ENCODE measurements at regions not wholly inside any gene's neighbourhood (a gene's known extent, or its start where the extent isn't known, plus 50 kb on each side); places are given as distances from the start of the nearest gene placed in this dataset.
"Not testable (repeated sequence)": the region's sequence is repeated elsewhere in the genome, so short reads cannot be mapped to it uniquely, and the experiment has no call there.

DNA sequence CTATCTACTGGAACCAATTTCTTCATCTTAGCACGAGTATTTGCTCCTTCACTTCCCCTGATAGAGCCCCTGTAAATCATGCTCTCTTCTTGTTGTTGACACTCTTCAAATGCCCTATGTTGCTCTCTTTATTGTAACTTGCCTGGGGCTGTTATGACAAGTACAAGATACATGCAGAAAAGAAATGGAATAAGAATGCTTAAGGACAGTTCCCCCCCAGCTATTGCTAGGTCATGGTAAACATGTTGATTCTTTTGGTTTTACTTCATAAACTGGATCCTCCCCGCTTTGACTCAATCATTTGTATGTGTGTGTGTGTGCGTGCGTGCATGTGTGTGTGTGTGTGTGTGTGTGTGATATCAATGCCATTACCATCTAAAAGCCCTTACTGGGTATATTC, 368.5 kb upstream of the CNTNAP5 start:
- intact Hi-C loops (cut with DNase I), result no loop called here
- no peaks in the 10 kb centered on the region for H3K9me3 ChIP-seq (ENCODE audit: control insufficient read depth, low read length)
- 62% methylated on average over 4 of the region's 4 CpGs for WGBS
- ATAC-seq (no peak), DNase-seq (no peak)
- H3K27ac ChIP-seq (ENCODE audit: low read length), result no peak overlapping the region
- H3K4me1 ChIP-seq (ENCODE audit: control insufficient read depth, insufficient read depth, low read length), result no peaks in the 10 kb centered on the region
- no peaks in the 10 kb centered on the region for H3K27me3 ChIP-seq (ENCODE audit: control insufficient read depth, insufficient read depth)
- no peak overlapping the region for H3K4me3 ChIP-seq (ENCODE audit: low read length)

DNA sequence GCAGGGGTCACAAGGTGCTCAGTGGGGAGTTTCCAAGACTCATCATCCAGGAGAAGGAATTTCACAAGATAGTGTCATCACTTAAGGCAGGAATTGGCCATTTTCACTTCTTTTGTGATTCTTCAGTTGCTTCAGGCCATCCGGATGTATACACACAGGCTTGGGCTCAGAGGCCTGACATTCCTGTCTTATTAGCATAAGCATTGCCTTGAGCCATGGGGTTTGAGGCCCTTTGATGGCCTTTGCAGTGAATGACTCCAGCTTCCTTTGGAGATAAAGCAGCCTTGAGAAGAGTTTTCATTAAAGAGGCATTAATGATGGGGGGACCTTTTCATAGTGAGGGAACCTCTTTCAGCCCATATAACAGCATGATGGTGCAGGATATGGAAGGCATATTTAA, 366.0 kb upstream of the CNTNAP5 start:
- intact Hi-C loops (cut with DNase I), result no loop called here
- ATAC-seq, result no peak
- no peak overlapping the region for H3K27ac ChIP-seq (ENCODE audit: low read length)

DNA sequence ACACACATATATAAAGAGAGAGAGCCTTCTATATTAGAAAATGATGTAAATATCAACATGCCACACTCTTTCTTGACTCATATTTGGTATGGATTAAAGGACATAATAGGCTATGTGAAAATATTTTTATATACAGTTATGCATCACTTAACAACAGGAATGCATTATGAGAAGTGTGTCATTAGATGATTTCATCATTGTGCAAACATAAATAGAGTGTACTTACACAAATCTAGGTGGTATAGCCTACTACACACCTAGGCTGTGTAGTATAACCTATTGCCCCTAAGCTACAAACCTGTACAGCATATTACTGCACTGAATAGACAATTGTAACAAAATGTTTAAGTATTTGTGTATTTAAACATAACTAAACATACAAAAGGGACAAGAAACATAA, 354.8 kb upstream of the CNTNAP5 start:
- intact Hi-C loops (cut with DNase I), result no loop called here
- no peaks in the 10 kb centered on the region for H3K27me3 ChIP-seq (ENCODE audit: control insufficient read depth, insufficient read depth)
- no peak overlapping the region for H3K27ac ChIP-seq (ENCODE audit: low read length)
- no peaks in the 10 kb centered on the region for H3K4me1 ChIP-seq (ENCODE audit: control insufficient read depth, insufficient read depth, low read length)
- H3K9me3 ChIP-seq (ENCODE audit: control insufficient read depth, low read length), result no peaks in the 10 kb centered on the region
- H3K4me3 ChIP-seq (ENCODE audit: low read length), result no peak overlapping the region
- no peak for DNase-seq
- ATAC-seq, result no peak

More for the DNA sequence above, 366.0 kb upstream of the CNTNAP5 start:
- Histone ChIP-seq H3K9me3 (ENCODE audit: control insufficient read depth, low read length) (no peaks in the 10 kb centered on the region), H3K4me1 (ENCODE audit: control insufficient read depth, insufficient read depth, low read length) (no peaks in the 10 kb centered on the region), H3K4me3 (ENCODE audit: low read length) (no peak overlapping the region), H3K27me3 (ENCODE audit: control insufficient read depth, insufficient read depth) (no peaks in the 10 kb centered on the region)
- DNase-seq, result no peak
- WGBS, result 88% methylated on average over 1 of the region's 1 CpG

DNA sequence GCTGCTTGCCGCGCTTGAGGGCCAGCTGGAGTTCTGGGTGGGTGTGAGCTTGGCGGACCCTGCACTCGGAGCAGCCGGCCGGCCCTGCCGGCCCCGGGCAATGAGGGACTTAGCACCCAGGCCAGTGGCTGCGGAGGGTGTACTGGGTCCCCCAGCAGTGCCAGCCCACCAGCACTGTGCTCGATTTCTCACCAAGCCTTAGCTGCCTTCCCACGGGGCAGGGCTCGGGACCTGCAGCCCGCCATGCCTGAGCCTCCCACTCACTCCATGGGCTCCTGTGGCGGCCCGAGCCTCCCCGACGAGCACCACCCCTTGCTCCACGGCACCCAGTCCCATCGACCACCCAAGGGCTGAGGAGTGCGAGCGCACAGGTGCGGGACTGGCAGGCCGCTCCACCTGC, 341.3 kb upstream of the CNTNAP5 start:
- ATAC-seq; H3K9me3 ChIP-seq (ENCODE audit: control insufficient read depth, low read length); intact Hi-C loops (cut with DNase I); H3K4me1 ChIP-seq (ENCODE audit: control insufficient read depth, insufficient read depth, low read length); H3K27me3 ChIP-seq (ENCODE audit: control insufficient read depth, insufficient read depth); DNase-seq; H3K4me3 ChIP-seq (ENCODE audit: low read length); H3K27ac ChIP-seq (ENCODE audit: low read length): not testable (repeated sequence)
- WGBS, result 96% methylated on average over 23 of the region's 23 CpGs

DNA sequence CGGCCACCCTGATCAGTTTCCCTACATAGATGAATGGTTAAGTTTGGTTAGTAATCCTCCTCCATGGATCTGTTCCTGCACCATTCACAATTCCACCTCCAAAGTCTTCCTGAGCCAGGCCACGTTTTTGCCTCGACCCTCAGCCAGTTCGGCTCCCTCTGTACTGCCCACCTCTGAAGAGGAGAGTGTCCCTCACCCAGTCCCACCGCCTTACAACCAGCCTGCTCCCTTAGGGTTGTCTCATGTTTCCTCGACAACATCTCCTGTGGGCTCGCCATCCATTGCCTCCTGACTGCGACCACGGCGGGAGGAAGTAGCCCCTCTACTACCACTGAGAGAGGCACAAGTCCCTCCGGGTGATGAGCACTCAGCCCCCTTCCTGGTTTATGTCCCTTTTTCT, 338.0 kb upstream of the CNTNAP5 start:
- intact Hi-C loops (cut with DNase I), result no loop called here
- ATAC-seq (no peak), DNase-seq (no peak)
- Histone ChIP-seq H3K4me1 (ENCODE audit: control insufficient read depth, insufficient read depth, low read length) (no peaks in the 10 kb centered on the region), H3K27ac (ENCODE audit: low read length) (no peak overlapping the region), H3K27me3 (ENCODE audit: control insufficient read depth, insufficient read depth) (no peaks in the 10 kb centered on the region), H3K4me3 (ENCODE audit: low read length) (no peak overlapping the region), H3K9me3 (ENCODE audit: control insufficient read depth, low read length) (no peaks in the 10 kb centered on the region)
- WGBS, result 91% methylated on average over 11 of the region's 11 CpGs

DNA sequence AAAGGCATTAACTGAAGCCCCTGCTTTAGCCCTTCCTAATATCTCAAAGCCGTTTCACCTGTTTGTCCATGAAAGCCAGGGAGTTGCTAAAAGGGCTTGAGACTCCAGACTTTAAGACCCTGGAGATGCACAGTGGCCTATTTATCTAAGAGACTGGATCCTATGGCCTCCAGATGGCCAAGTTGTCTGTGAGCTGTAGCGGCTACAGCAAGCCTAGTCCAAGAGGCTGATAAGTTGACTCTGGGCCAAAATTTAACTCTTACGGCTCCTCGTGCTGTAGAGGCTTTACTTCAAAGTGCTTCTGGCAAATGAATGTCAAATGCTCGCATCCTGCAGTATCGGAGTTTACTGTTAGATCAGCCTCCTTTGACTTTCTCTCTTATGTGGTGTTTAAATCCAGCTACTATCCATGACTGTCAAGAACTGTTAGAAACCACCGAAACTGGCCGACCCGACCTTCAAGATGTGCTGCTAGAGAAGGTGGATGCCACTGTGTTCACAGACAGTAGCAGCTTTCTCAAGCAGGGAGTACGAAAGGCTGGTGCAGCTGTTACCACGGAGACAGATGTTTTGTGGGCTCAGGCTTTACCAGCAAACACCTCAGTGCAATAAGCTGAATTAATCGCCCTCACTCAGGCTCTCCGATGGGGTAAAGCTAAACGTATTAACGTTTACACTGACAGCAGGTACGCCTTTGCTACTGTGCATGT, 336.7 kb upstream of the CNTNAP5 start:
- no peaks in the 10 kb centered on the region for H3K27me3 ChIP-seq (ENCODE audit: control insufficient read depth, insufficient read depth)
- no peak overlapping the region for H3K4me3 ChIP-seq (ENCODE audit: low read length)
- intact Hi-C loops (cut with DNase I), result no loop called here
- 62% methylated on average over 16 of the region's 16 CpGs for WGBS
- no peak overlapping the region for H3K27ac ChIP-seq (ENCODE audit: low read length)
- H3K4me1 ChIP-seq (ENCODE audit: control insufficient read depth, insufficient read depth, low read length), result no peaks in the 10 kb centered on the region
- DNase-seq (peak in 1 of 3 donors; percentile 14), ATAC-seq (no peak)
- H3K9me3 ChIP-seq (ENCODE audit: control insufficient read depth, low read length), result no peaks in the 10 kb centered on the region

DNA sequence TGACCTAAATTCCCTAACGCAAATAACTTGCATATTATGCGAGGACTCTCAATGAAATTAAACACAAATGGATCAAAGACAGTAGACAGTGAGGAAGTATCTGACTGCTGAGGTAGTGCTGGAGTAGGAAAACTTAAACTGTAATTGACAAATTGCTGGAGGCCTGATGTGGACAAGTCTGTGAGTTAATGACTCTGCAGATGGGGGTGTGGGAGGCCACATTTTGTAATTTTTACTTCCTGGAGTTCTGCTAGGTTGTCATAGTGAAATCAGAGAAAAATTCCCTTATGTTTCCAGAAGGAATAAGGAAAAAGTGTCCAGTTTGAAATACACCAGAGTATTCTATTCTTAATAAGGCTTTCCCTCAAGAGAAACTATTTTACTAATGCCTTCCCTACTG, 333.0 kb upstream of the CNTNAP5 start:
- WGBS, result 80% methylated on average over 2 of the region's 2 CpGs
- Histone ChIP-seq H3K9me3 (ENCODE audit: control insufficient read depth, low read length) (no peaks in the 10 kb centered on the region), H3K4me3 (ENCODE audit: low read length) (no peak overlapping the region), H3K4me1 (ENCODE audit: control insufficient read depth, insufficient read depth, low read length) (no peaks in the 10 kb centered on the region), H3K27me3 (ENCODE audit: control insufficient read depth, insufficient read depth) (no peaks in the 10 kb centered on the region), H3K27ac (ENCODE audit: low read length) (no peak overlapping the region)
- no peak for DNase-seq
- intact Hi-C loops (cut with DNase I), result no loop called here
- no peak for ATAC-seq

DNA sequence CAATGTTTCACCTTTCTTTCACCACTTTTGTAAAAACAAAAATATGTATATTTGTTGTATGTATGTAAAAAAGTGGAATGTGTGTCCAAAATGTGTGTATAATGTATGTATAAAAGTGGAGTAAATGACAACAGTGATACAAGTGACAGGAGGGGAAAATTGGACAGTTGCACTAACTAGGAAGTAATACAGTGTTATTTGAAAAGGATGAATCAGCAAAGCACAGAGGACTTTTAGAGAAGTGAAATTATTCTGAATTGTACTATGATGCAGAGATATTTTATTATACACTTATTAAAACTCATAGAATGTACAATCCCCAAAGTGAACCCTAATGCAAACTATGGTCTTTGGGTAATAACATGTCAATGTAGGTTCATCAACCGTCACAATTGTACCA, 331.3 kb upstream of the CNTNAP5 start:
- H3K27me3 ChIP-seq (ENCODE audit: control insufficient read depth, insufficient read depth), result no peaks in the 10 kb centered on the region
- no peaks in the 10 kb centered on the region for H3K4me1 ChIP-seq (ENCODE audit: control insufficient read depth, insufficient read depth, low read length)
- intact Hi-C loops (cut with DNase I), result no loop called here
- H3K9me3 ChIP-seq (ENCODE audit: control insufficient read depth, low read length), result no peaks in the 10 kb centered on the region
- ATAC-seq (no peak), DNase-seq (no peak)
- WGBS, result 65% methylated on average over 1 of the region's 1 CpG
- no peak overlapping the region for H3K4me3 ChIP-seq (ENCODE audit: low read length)
- H3K27ac ChIP-seq (ENCODE audit: low read length), result no peak overlapping the region

DNA sequence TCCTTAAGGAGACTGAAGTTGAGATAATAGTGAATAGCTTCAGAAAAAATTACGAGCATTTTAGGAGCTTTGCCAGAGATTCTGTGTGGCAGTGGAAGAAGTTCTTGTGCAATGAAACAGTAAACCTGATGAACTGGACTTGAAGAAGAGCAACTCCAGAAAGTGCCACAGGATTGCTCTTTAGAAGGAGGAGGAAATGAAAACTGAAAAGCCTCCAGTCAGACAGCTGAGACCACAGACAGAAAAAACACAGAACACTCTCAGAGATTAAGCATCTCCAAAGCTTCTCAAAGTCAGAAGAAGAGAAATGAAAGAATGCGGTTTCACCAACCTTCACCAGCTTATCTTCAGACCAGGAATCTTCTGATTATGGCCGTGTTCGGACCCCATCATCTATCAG, 329.7 kb upstream of the CNTNAP5 start:
- WGBS, result 54% methylated on average over 4 of the region's 4 CpGs
- Histone ChIP-seq H3K4me1 (ENCODE audit: control insufficient read depth, insufficient read depth, low read length) (no peaks in the 10 kb centered on the region), H3K4me3 (ENCODE audit: low read length) (no peak overlapping the region), H3K9me3 (ENCODE audit: control insufficient read depth, low read length) (no peaks in the 10 kb centered on the region), H3K27me3 (ENCODE audit: control insufficient read depth, insufficient read depth) (no peaks in the 10 kb centered on the region), H3K27ac (ENCODE audit: low read length) (no peak overlapping the region)
- intact Hi-C loops (cut with DNase I), result no loop called here
- ATAC-seq (no peak), DNase-seq (no peak)

DNA sequence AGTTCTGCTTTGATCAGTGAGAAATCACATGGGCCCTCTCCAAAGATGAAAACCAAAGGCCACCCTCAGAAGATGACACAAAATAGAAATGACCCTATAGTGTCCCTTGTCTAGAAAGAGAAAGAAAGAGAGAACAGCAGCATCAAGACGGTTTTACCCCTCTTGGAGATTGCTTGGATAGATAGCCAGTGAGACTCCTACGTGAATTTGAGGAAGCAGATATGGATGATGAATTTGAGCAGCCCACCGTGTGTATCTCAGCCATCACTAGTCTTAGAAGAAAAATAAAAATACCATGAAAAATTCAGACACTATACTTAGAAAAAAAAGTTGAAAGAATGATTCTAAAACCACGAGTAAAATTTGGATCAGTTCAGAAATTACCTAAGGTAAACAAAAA, 329.1 kb upstream of the CNTNAP5 start:
- ATAC-seq (no peak), DNase-seq (no peak)
- H3K27ac ChIP-seq (ENCODE audit: low read length), result no peak overlapping the region
- H3K27me3 ChIP-seq (ENCODE audit: control insufficient read depth, insufficient read depth), result no peaks in the 10 kb centered on the region
- WGBS, result 68% methylated on average over 4 of the region's 4 CpGs
- H3K4me1 ChIP-seq (ENCODE audit: control insufficient read depth, insufficient read depth, low read length), result no peaks in the 10 kb centered on the region
- no peaks in the 10 kb centered on the region for H3K9me3 ChIP-seq (ENCODE audit: control insufficient read depth, low read length)
- H3K4me3 ChIP-seq (ENCODE audit: low read length), result no peak overlapping the region
- intact Hi-C loops (cut with DNase I), result no loop called here

DNA sequence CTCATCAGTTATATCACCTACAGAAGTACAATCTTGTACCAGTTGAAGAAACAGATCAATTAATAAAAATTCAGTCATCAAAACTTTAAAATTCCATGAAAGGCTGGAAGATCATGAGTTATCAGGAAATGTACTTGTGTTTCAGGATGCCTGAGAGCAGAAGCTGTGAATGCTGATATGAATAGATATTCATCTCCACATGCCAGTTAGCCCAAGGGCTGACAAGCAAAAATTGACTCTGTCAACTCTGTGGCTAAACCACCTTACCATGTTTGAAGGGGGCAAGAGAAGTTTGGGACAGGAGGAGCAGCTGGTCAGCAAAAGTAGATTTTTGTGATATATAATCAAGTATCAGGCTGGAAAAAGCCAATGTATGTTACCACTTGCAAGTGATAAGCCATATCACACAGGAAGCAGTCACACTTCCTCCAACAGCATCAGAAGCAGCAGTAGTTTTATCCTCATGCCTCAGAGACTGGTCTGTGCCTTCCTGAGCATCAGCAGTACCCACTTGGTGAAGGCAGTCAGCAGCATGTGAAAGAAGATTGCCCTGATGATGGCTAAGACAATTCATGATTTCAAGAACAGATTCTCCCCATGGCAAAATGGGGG, 328.2 kb upstream of the CNTNAP5 start:
- no peak overlapping the region for H3K27ac ChIP-seq (ENCODE audit: low read length)
- ATAC-seq, result no peak
- H3K27me3 ChIP-seq (ENCODE audit: control insufficient read depth, insufficient read depth), result no peaks in the 10 kb centered on the region
- no peak for DNase-seq
- H3K9me3 ChIP-seq (ENCODE audit: control insufficient read depth, low read length), result no peaks in the 10 kb centered on the region
- no peak overlapping the region for H3K4me3 ChIP-seq (ENCODE audit: low read length)
- no peaks in the 10 kb centered on the region for H3K4me1 ChIP-seq (ENCODE audit: control insufficient read depth, insufficient read depth, low read length)
- intact Hi-C loops (cut with DNase I), result no loop called here
